HG02610 (cell line): ENCODE measurements at regions not wholly inside any gene's neighbourhood (a gene's known extent, or its start where the extent isn't known, plus 50 kb on each side); places are given as distances from the start of the nearest gene placed in this dataset.

Experiments
- ATAC-seq: cut with Tn5 transposase; IDR thresholded peaks from one replicate; pipeline ENCODE4 v1.9.1; 2021; ENCODE audit warnings: mild to moderate bottlenecking, moderate library complexity; ENCODE audit not compliant: unreplicated experiment

GRCh38 chr6:12419631-12420272, 129.6 kb downstream of the EDN1 start:
- ATAC-seq = no peak

- ATAC-seq = no peak
Measured at GRCh38 chr6:12420626-12421025, 130.5 kb downstream of the EDN1 start.

- no peak for ATAC-seq
Measured at GRCh38 chr6:12421596-12421995, 131.4 kb downstream of the EDN1 start.

GRCh38 chr6:12422848-12423247, 132.7 kb downstream of the EDN1 start:
- ATAC-seq = no peak

GRCh38 chr6:12423832-12424231, 133.7 kb downstream of the EDN1 start:
- no peak for ATAC-seq

- ATAC-seq = no peak
Measured at GRCh38 chr6:12426121-12426520, 136.0 kb downstream of the EDN1 start.

- no peak for ATAC-seq
Measured at GRCh38 chr6:12431023-12431422, 140.9 kb downstream of the EDN1 start.

GRCh38 chr6:12436224-12436623, 146.1 kb downstream of the EDN1 start:
- no peak for ATAC-seq

- ATAC-seq = no peak
Measured at GRCh38 chr6:12436683-12437082, 146.5 kb downstream of the EDN1 start.

GRCh38 chr6:12439296-12439695, 149.1 kb downstream of the EDN1 start:
- ATAC-seq = no peak

GRCh38 chr6:12440981-12441380, 150.8 kb downstream of the EDN1 start:
- no peak for ATAC-seq

GRCh38 chr6:12442455-12442854, 152.3 kb downstream of the EDN1 start:
- ATAC-seq = no peak

GRCh38 chr6:12446394-12446793, 156.2 kb downstream of the EDN1 start:
- no peak for ATAC-seq

- ATAC-seq = no peak
Measured at GRCh38 chr6:12449447-12449846, 159.3 kb downstream of the EDN1 start.

GRCh38 chr6:12450467-12450866, 160.3 kb downstream of the EDN1 start:
- ATAC-seq = no peak

- no peak for ATAC-seq
Measured at GRCh38 chr6:12456343-12456742, 166.2 kb downstream of the EDN1 start.

GRCh38 chr6:12457094-12457493, 166.9 kb downstream of the EDN1 start:
- ATAC-seq = no peak

- no peak for ATAC-seq
Measured at GRCh38 chr6:12458558-12458957, 168.4 kb downstream of the EDN1 start.

GRCh38 chr6:12459945-12460661, 169.9 kb downstream of the EDN1 start:
- no peak for ATAC-seq

GRCh38 chr6:12467706-12468670, 177.8 kb downstream of the EDN1 start:
- ATAC-seq = no peak

GRCh38 chr6:12472601-12473038, 182.5 kb downstream of the EDN1 start:
- no peak for ATAC-seq
